ENCODE measurements at regions not wholly inside any gene's neighbourhood (a gene's known extent, or its start where the extent isn't known, plus 50 kb on each side); places are given as distances from the start of the nearest gene placed in this dataset.

DNA sequence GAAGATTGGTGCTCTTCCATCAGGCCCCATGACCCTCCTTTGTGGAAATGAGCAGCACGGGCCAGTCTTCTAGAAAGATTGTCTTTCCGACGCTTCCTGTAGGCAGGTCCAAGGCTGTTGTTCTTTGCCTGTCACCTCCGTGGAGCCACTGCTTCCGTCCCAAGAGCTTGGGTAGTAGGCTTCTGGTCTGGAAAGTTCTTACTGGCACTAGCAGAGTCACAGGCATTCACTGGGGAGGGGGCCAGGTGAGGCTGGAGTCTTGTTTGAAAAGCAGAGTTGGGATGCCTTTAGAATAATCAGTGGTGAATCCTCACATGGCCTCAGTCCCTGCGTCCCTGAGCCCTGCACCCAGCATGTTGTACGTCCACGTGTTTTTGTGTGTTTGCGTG, 76.2 kb upstream of the ADPGK start:
- H3K27me3 Mint-ChIP-seq (ENCODE audit: low read depth): peaks cover 12% of the 10 kb centered on the region
- H3K56ac ChIP-seq (ENCODE audit: insufficient read length, low read depth, low read length): no peak overlapping the region

More for the DNA sequence above, 76.2 kb upstream of the ADPGK start:
- Mint-ChIP-seq H3K27ac (no peak overlapping the region), H3K4me1 (peaks cover 8 to 16% of the 10 kb centered on the region in 2 experiments), H3K36me3 (ENCODE audit: insufficient read depth in 1 of 3, low read depth in 3 of 3) (no peaks in the 10 kb centered on the region), H3K4me3 (no peak overlapping the region), H3K9me3 (no peaks in the 10 kb centered on the region)
- H2BK15ac ChIP-seq (ENCODE audit: low read depth, low read length): no peak overlapping the region
- H4K20me1 ChIP-seq (ENCODE audit: control insufficient read depth, insufficient read depth, insufficient read length): no peaks in the 10 kb centered on the region
- H3K9ac ChIP-seq (ENCODE audit: extremely low read depth, insufficient read length, low read length): no peak overlapping the region
- H3K79me2 ChIP-seq (ENCODE audit: insufficient read depth, low read length): no peaks in the 10 kb centered on the region
- H3K23me2 ChIP-seq (ENCODE audit: insufficient read length, low read depth, low read length, poor library complexity, severe bottlenecking): no peaks in the 10 kb centered on the region
- no peak overlapping the region for H2BK12ac ChIP-seq (ENCODE audit: insufficient read length, low read depth, low read length)
- H3K27me3 ChIP-seq (ENCODE audit: insufficient read depth, low read length): no peaks in the 10 kb centered on the region
- H4K5ac ChIP-seq (ENCODE audit: insufficient read length, low read depth, low read length): no peak overlapping the region
- H3K14ac ChIP-seq (ENCODE audit: insufficient read depth, low read length): no peak overlapping the region
- no peak overlapping the region for H3K23ac ChIP-seq (ENCODE audit: insufficient read length, low read depth, low read length)
- no peak overlapping the region for H2BK20ac ChIP-seq (ENCODE audit: low read depth, low read length, poor library complexity, severe bottlenecking)
- peaks cover 3% of the 10 kb centered on the region; the same call in 1 of the 2 replicates for H3K4me1 ChIP-seq (ENCODE audit: insufficient read depth, low read length)
- no peak overlapping the region for H3T11ph ChIP-seq (ENCODE audit: low read length)
- no peak overlapping the region for H3K4me2 ChIP-seq (ENCODE audit: insufficient read depth, insufficient read length, low read length)
- TF ChIP-seq, protein P1, sequence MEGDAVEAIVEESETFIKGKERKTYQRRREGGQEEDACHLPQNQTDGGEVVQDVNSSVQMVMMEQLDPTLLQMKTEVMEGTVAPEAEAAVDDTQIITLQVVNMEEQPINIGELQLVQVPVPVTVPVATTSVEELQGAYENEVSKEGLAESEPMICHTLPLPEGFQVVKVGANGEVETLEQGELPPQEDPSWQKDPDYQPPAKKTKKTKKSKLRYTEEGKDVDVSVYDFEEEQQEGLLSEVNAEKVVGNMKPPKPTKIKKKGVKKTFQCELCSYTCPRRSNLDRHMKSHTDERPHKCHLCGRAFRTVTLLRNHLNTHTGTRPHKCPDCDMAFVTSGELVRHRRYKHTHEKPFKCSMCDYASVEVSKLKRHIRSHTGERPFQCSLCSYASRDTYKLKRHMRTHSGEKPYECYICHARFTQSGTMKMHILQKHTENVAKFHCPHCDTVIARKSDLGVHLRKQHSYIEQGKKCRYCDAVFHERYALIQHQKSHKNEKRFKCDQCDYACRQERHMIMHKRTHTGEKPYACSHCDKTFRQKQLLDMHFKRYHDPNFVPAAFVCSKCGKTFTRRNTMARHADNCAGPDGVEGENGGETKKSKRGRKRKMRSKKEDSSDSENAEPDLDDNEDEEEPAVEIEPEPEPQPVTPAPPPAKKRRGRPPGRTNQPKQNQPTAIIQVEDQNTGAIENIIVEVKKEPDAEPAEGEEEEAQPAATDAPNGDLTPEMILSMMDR (conservative IDR thresholded peaks at IDR 0.05): no peak
- H2BK120ac ChIP-seq (ENCODE audit: low read depth, low read length, poor library complexity, severe bottlenecking): no peak overlapping the region
- no peak overlapping the region for H2AFZ ChIP-seq (ENCODE audit: low read length)
- no peak overlapping the region for H4K8ac ChIP-seq (replicated peaks; ENCODE audit: insufficient read length, low read depth, low read length)
- H4K91ac ChIP-seq (ENCODE audit: insufficient read length, low read depth, low read length): no peak overlapping the region
- DNase-seq: no peak
- H2BK5ac ChIP-seq (ENCODE audit: insufficient read length, low read length): no peak overlapping the region
- no peak overlapping the region for H3K18ac ChIP-seq (ENCODE audit: insufficient read length, low read depth, low read length)
- H3K4ac ChIP-seq (ENCODE audit: low read depth, low read length): no peak overlapping the region
- no peaks in the 10 kb centered on the region for H3K79me1 ChIP-seq (ENCODE audit: insufficient read depth, low read depth, low read length, poor library complexity, severe bottlenecking)
- WGBS (ENCODE audit: extremely low coverage, insufficient read length, low lambda C conversion rate): no CpG with 5 or more reads among the region's 9 CpGs
- H3K27ac ChIP-seq (ENCODE audit: insufficient read length, low read depth, low read length): no peak overlapping the region
- H2AK5ac ChIP-seq (ENCODE audit: insufficient read length, low read length): no peak overlapping the region
- no peaks in the 10 kb centered on the region for H3K9me3 ChIP-seq (ENCODE audit: control insufficient read depth, low read depth, low read length)
